ENCODE measurements at regions not wholly inside any gene's neighbourhood (a gene's known extent, or its start where the extent isn't known, plus 50 kb on each side); places are given as distances from the start of the nearest gene placed in this dataset.

GRCh38 chr6:16059496-16059895 lies 69.4 kb upstream of the MYLIP start:
- CTCF ChIA-PET: no interaction called here
- no peak for TF ChIP-seq L3MBTL2 (conservative IDR thresholded peaks at IDR 0.05)
- no peak for TF ChIP-seq LEF1 (IDR thresholded peaks at IDR 0.05; ENCODE audit: borderline replicate concordance)
- no peak for TF ChIP-seq PKNOX1 (IDR thresholded peaks at IDR 0.05)
- no peak for TF ChIP-seq BHLHE40 (IDR thresholded peaks at IDR 0.05; ENCODE audit: borderline replicate concordance)
- TF ChIP-seq CTBP1 (IDR thresholded peaks at IDR 0.05; ENCODE audit: borderline replicate concordance): no peak
- TF ChIP-seq NFRKB (IDR thresholded peaks at IDR 0.05): no peak
- TF ChIP-seq ARNT (IDR thresholded peaks at IDR 0.05): no peak
- TF ChIP-seq SUZ12 (IDR thresholded peaks at IDR 0.05): no peak
- no peak for TF ChIP-seq HDGF (IDR thresholded peaks at IDR 0.05; ENCODE audit: borderline replicate concordance)
- POLR2A ChIA-PET: no interaction called here
- no peak for DNase-seq (ENCODE audit: extremely low spot score)

- TF ChIP-seq ARNT (IDR thresholded peaks at IDR 0.05) (no peak), NFRKB (IDR thresholded peaks at IDR 0.05) (no peak), LEF1 (IDR thresholded peaks at IDR 0.05; ENCODE audit: borderline replicate concordance) (no peak), SP1 (IDR thresholded peaks at IDR 0.05) (no peak), TARDBP (IDR thresholded peaks at IDR 0.05) (no peak), CTBP1 (IDR thresholded peaks at IDR 0.05; ENCODE audit: borderline replicate concordance) (no peak), BHLHE40 (IDR thresholded peaks at IDR 0.05; ENCODE audit: borderline replicate concordance) (no peak), FOXM1 (IDR thresholded peaks at IDR 0.05; ENCODE audit: borderline replicate concordance) (no peak), L3MBTL2 (conservative IDR thresholded peaks at IDR 0.05) (no peak), FOXK2 (IDR thresholded peaks at IDR 0.05) (no peak), FOXA1 (IDR thresholded peaks at IDR 0.05) (no peak), PKNOX1 (IDR thresholded peaks at IDR 0.05) (no peak), SUZ12 (IDR thresholded peaks at IDR 0.05) (no peak), ELF4 (IDR thresholded peaks at IDR 0.05) (no peak)
- POLR2A ChIA-PET: no interaction called here
- DNase-seq (ENCODE audit: extremely low spot score): no peak
- CTCF ChIA-PET: no interaction called here
Observed at GRCh38 chr6:16058929-16059345, 69.9 kb upstream of the MYLIP start.

DNA sequence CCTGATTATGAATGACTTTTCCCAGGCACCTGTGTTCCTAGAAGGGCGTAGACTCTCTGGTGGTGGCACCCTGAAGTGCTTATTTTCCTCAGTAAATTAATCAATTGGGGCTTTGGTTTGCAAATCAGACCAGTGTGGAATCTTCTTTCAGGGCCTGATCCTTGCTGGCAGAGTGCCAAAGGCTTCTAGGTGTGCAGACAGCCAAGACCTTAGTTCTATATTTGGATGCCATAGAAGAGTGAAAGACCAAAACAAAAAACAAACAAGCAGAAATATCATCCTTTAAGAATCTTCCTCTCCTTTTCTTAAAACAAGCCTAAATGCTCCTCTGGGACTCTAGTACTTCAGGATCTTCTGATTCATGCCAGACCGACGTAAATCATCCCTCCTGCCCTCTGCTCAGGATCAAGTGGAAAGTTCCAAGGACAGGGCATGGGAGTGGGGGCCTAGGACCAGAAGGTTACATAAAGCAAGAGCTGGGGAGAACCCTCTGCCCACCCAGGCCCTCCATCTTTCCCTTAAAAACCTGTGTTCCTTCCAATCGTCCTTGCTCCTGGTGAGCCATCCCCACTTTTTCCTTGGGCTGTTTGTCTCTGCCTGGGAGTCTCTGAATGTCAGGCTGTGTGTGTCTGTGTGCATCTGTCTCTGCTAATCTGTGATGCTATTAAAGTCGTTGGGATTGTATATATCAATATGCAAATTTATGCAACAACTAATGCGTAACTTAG lies 70.5 kb upstream of the MYLIP start:
- ChIA-PET CTCF (no interaction called here), POLR2A (no interaction called here)
- no peak for DNase-seq (ENCODE audit: extremely low spot score)
- TF ChIP-seq LEF1 (IDR thresholded peaks at IDR 0.05; ENCODE audit: borderline replicate concordance) (no peak), ELF4 (IDR thresholded peaks at IDR 0.05) (no peak), PKNOX1 (IDR thresholded peaks at IDR 0.05) (peak; percentile 25; the same call in 1 of the 2 replicates)

DNA sequence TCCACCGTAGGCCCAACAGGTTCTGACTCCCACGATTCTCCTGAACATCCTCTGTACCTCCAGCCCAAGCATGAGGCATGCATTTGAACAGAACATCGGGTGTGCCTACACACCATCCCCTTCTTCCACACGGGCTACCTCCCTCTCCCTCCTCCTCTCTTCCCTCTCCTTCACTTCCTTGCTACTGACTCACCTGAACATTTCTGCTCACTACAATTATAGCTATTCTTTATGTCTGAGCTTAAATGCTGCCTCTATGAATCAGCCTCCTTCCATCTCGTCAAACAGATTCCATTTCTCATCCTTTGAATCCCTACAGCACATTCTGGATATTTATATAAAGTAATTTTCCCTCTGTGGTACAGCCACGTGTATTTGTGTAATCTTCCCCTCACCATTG lies 71.4 kb upstream of the MYLIP start:
- CTCF ChIA-PET: no interaction called here

GRCh38 chr6:16056263-16056870 lies 72.5 kb upstream of the MYLIP start:
- ChIA-PET POLR2A (no interaction called here), CTCF (no interaction called here)
- no peak for DNase-seq (ENCODE audit: extremely low spot score)
- TF ChIP-seq ZNF384 (IDR thresholded peaks at IDR 0.05): no peak
- TF ChIP-seq SP1 (IDR thresholded peaks at IDR 0.05): no peak
- TF ChIP-seq BHLHE40 (IDR thresholded peaks at IDR 0.05; ENCODE audit: borderline replicate concordance): no peak
- no peak for TF ChIP-seq SUZ12 (IDR thresholded peaks at IDR 0.05)
- no peak for TF ChIP-seq HDGF (IDR thresholded peaks at IDR 0.05; ENCODE audit: borderline replicate concordance)
- TF ChIP-seq TARDBP (IDR thresholded peaks at IDR 0.05): no peak
- no peak for TF ChIP-seq PKNOX1 (IDR thresholded peaks at IDR 0.05)

More for the DNA sequence above, 71.4 kb upstream of the MYLIP start:
- no peak for DNase-seq (ENCODE audit: extremely low spot score)
- POLR2A ChIA-PET: no interaction called here
- TF ChIP-seq L3MBTL2 (conservative IDR thresholded peaks at IDR 0.05) (no peak), FOXK2 (IDR thresholded peaks at IDR 0.05) (no peak), TARDBP (IDR thresholded peaks at IDR 0.05) (no peak), SP1 (IDR thresholded peaks at IDR 0.05) (no peak), ARNT (IDR thresholded peaks at IDR 0.05) (no peak), PKNOX1 (IDR thresholded peaks at IDR 0.05) (no peak), ELF4 (IDR thresholded peaks at IDR 0.05) (no peak), ZNF384 (IDR thresholded peaks at IDR 0.05) (no peak), LEF1 (IDR thresholded peaks at IDR 0.05; ENCODE audit: borderline replicate concordance) (no peak), CTBP1 (IDR thresholded peaks at IDR 0.05; ENCODE audit: borderline replicate concordance) (no peak), BHLHE40 (IDR thresholded peaks at IDR 0.05; ENCODE audit: borderline replicate concordance) (no peak), SUZ12 (IDR thresholded peaks at IDR 0.05) (no peak), HDGF (IDR thresholded peaks at IDR 0.05; ENCODE audit: borderline replicate concordance) (no peak), FOXA1 (IDR thresholded peaks at IDR 0.05) (no peak), NFRKB (IDR thresholded peaks at IDR 0.05) (no peak), FOXM1 (IDR thresholded peaks at IDR 0.05; ENCODE audit: borderline replicate concordance) (no peak)

Data from HEK293T (cell line).